ENCODE measurements at regions not wholly inside any gene's neighbourhood (a gene's known extent, or its start where the extent isn't known, plus 50 kb on each side); places are given as distances from the start of the nearest gene placed in this dataset.
"Not testable (repeated sequence)": the region's sequence is repeated elsewhere in the genome, so short reads cannot be mapped to it uniquely, and the experiment has no call there.

DNA sequence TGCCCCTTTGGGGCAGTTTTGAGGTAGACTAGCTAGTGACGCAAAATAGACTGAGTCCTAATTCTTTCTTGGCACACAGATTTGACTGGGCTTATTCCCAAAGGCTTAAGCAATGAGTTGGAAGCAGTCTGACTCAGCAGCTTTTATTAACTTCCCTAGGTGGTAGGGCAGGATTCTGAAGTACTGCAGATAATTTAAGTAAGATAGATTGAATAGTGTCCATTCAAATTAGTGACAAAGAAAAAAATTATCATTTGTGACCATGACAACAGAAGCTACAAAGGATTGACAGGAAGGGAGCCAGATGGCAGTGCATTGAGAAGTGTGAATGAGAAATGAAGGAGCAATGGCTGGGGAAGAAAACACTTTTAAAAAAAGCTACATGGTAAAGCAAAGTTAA is 649.4 kb downstream of the CDH9 start:
- TF ChIP-seq EZH2 (IDR thresholded peaks at IDR 0.05; ENCODE audit: borderline replicate concordance, insufficient read depth, low read length, poor library complexity, severe bottlenecking) (no peak), TAF1 (IDR thresholded peaks at IDR 0.05; ENCODE audit: low read depth) (no peak), EP300 (conservative IDR thresholded peaks at IDR 0.05; ENCODE audit: poor library complexity, severe bottlenecking) (no peak), MXI1 (conservative IDR thresholded peaks at IDR 0.05; ENCODE audit: poor library complexity, severe bottlenecking) (no peak), REST (IDR thresholded peaks at IDR 0.05; ENCODE audit: borderline replicate concordance) (no peak), RAD21 (conservative IDR thresholded peaks at IDR 0.05) (no peak), POLR2AphosphoS5 (IDR thresholded peaks at IDR 0.05) (no peak)
- TF ChIP-seq, protein P1, sequence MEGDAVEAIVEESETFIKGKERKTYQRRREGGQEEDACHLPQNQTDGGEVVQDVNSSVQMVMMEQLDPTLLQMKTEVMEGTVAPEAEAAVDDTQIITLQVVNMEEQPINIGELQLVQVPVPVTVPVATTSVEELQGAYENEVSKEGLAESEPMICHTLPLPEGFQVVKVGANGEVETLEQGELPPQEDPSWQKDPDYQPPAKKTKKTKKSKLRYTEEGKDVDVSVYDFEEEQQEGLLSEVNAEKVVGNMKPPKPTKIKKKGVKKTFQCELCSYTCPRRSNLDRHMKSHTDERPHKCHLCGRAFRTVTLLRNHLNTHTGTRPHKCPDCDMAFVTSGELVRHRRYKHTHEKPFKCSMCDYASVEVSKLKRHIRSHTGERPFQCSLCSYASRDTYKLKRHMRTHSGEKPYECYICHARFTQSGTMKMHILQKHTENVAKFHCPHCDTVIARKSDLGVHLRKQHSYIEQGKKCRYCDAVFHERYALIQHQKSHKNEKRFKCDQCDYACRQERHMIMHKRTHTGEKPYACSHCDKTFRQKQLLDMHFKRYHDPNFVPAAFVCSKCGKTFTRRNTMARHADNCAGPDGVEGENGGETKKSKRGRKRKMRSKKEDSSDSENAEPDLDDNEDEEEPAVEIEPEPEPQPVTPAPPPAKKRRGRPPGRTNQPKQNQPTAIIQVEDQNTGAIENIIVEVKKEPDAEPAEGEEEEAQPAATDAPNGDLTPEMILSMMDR (IDR thresholded peaks at IDR 0.05; ENCODE audit: poor library complexity, severe bottlenecking) = no peak
- H3K4me2 ChIP-seq (ENCODE audit: low read length) = no peak overlapping the region
- no peaks in the 10 kb centered on the region for H3K36me3 ChIP-seq (ENCODE audit: insufficient read depth, low read length)
- no peaks in the 10 kb centered on the region for H3F3A ChIP-seq (ENCODE audit: insufficient read depth, low read length, poor library complexity, severe bottlenecking)
- H3K9ac ChIP-seq (ENCODE audit: low read length) = no peak overlapping the region
- H3K9me2 ChIP-seq (ENCODE audit: insufficient read depth, low read length) = no peaks in the 10 kb centered on the region
- no peak overlapping the region for H2AFZ ChIP-seq (ENCODE audit: low read depth, low read length)
- H3K27ac ChIP-seq (ENCODE audit: low read length) = no peak overlapping the region
- no peaks in the 10 kb centered on the region for H3K27me3 ChIP-seq (ENCODE audit: insufficient read depth, low read depth, low read length)
- H3K4me3 ChIP-seq (ENCODE audit: low read length) = no peak overlapping the region
- H3K79me2 ChIP-seq (replicated peaks; ENCODE audit: insufficient read depth, low read length) = no peaks in the 10 kb centered on the region
- H4K20me1 ChIP-seq (ENCODE audit: insufficient read depth) = no peaks in the 10 kb centered on the region
- H3K9me3 ChIP-seq (ENCODE audit: low read length) = no peaks in the 10 kb centered on the region

DNA sequence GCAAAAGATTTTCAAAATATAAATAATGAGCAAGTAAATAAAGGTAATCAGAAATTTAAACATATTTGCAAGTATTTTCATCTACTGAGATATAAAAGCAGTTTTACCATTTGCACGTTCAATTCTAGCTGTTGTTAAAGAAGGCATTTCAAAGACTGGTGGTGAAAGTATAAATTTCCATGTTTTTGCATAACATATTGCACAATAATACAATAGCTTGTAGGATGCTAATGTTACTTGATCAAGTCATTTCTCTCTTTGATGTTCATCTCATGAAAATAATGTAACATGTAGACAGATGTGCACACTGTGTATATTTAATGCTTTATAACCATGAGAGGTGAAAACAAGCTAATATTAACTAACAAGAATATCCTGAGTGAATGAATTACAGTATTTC is 651.9 kb downstream of the CDH9 start:
- H3F3A ChIP-seq (ENCODE audit: insufficient read depth, low read length, poor library complexity, severe bottlenecking) = no peaks in the 10 kb centered on the region
- TF ChIP-seq, protein P1 (IDR thresholded peaks at IDR 0.05; ENCODE audit: poor library complexity, severe bottlenecking) = no peak
- no peak for TF ChIP-seq EP300 (conservative IDR thresholded peaks at IDR 0.05; ENCODE audit: poor library complexity, severe bottlenecking)
- TF ChIP-seq SMC3 (conservative IDR thresholded peaks at IDR 0.05; ENCODE audit: poor library complexity) = no peak
- TF ChIP-seq RAD21 (conservative IDR thresholded peaks at IDR 0.05) = no peak
- no peak for TF ChIP-seq POLR2AphosphoS5 (IDR thresholded peaks at IDR 0.05)
- H2AFZ ChIP-seq (ENCODE audit: low read depth, low read length) = no peak overlapping the region
- H3K4me3 ChIP-seq (ENCODE audit: low read length) = no peak overlapping the region
- H3K4me2 ChIP-seq (ENCODE audit: low read length) = no peak overlapping the region
- H3K9me2 ChIP-seq (ENCODE audit: insufficient read depth, low read length) = no peaks in the 10 kb centered on the region
- no peak overlapping the region for H3K9ac ChIP-seq (ENCODE audit: low read length)
- H3K36me3 ChIP-seq (ENCODE audit: insufficient read depth, low read length) = no peaks in the 10 kb centered on the region
- no peak overlapping the region for H3K27ac ChIP-seq (ENCODE audit: low read length)
- H3K79me2 ChIP-seq (replicated peaks; ENCODE audit: insufficient read depth, low read length) = no peaks in the 10 kb centered on the region
- no peaks in the 10 kb centered on the region for H4K20me1 ChIP-seq (ENCODE audit: insufficient read depth)
- H3K27me3 ChIP-seq (ENCODE audit: insufficient read depth, low read depth, low read length) = no peaks in the 10 kb centered on the region
- no peaks in the 10 kb centered on the region for H3K9me3 ChIP-seq (ENCODE audit: low read length)

DNA sequence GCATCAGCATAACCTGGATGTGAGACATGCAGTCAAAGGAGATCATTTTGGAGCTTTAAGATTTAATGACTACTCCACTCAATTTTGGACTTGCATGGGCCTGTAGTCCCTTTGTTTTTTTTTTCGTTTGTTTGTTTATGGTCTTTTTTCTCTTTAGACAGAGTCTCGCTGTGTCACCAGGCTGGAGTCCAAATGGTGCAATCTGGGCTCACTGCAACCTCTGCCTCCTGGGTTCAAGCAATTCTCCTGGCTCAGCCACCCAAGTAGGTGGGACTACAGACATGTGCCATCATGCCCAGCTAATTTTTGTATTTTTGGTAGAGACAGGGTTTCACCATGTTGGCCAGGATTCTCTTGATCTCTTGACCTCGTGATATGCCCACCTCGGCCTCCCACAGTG is 673.8 kb downstream of the CDH9 start:
- not testable (repeated sequence) for H3K79me2 ChIP-seq (replicated peaks; ENCODE audit: insufficient read depth, low read length); H3K27me3 ChIP-seq (ENCODE audit: insufficient read depth, low read depth, low read length); H4K20me1 ChIP-seq (ENCODE audit: insufficient read depth); H3F3A ChIP-seq (ENCODE audit: insufficient read depth, low read length, poor library complexity, severe bottlenecking); H3K36me3 ChIP-seq (ENCODE audit: insufficient read depth, low read length); H3K4me2 ChIP-seq (ENCODE audit: low read length); H3K4me3 ChIP-seq (ENCODE audit: low read length); H3K9ac ChIP-seq (ENCODE audit: low read length); H3K9me2 ChIP-seq (ENCODE audit: insufficient read depth, low read length); H3K27ac ChIP-seq (ENCODE audit: low read length); H2AFZ ChIP-seq (ENCODE audit: low read depth, low read length); H3K9me3 ChIP-seq (ENCODE audit: low read length)
